ENCODE measurements at regions not wholly inside any gene's neighbourhood (a gene's known extent, or its start where the extent isn't known, plus 50 kb on each side); places are given as distances from the start of the nearest gene placed in this dataset.

- ChIA-PET CTCF (ENCODE audit: partially characterized antibody) (interaction anchor here (0.9 to 1.3 kb wide), 2 partner anchors 9 to 68 kb away, joined by 3 to 4 read pairs; no protein-coding TSS in a partner anchor), POLR2A (ENCODE audit: partially characterized antibody) (no interaction called here)
- Histone ChIP-seq H3K36me3 (ENCODE audit: control insufficient read depth in 2 of 4, insufficient read depth in 4 of 4, low read length in 3 of 4) (no peaks in the 10 kb centered on the region), H3K4me3 (ENCODE audit: extremely low read depth in 1 of 4, insufficient read depth in 2 of 4, low read depth in 3 of 4, low read length in 4 of 4) (no peak overlapping the region), H2BK20ac (ENCODE audit: low read length) (no peak overlapping the region), H3K56ac (replicated peaks; ENCODE audit: insufficient read length, low read depth, low read length) (no peak overlapping the region), H2AFZ (ENCODE audit: low read length) (no peak overlapping the region), H3K4me1 (replicated peaks in 1 of 4; ENCODE audit: control insufficient read depth in 3 of 4, insufficient read depth in 4 of 4, low read length in 3 of 4) (peaks cover 0 to 2% (median 1%) of the 10 kb centered on the region in 4 experiments; a peak in 2 of 7 replicates), H3K9ac (replicated peaks in 1 of 4; ENCODE audit: extremely low read depth in 1 of 4, low read depth in 3 of 4, low read length in 3 of 4) (no peak overlapping the region), H2AK5ac (ENCODE audit: low read depth, low read length) (no peak overlapping the region), H3K4me2 (ENCODE audit: insufficient read depth in 1 of 2, low read depth in 2 of 2, low read length in 2 of 2) (no peak overlapping the region), H2BK5ac (ENCODE audit: low read depth, low read length) (no peak overlapping the region), H4K5ac (ENCODE audit: insufficient read length, low read depth, low read length) (no peak overlapping the region), H4K20me1 (replicated peaks in 1 of 2; ENCODE audit: control insufficient read depth in 1 of 2, insufficient read depth in 2 of 2, low read length in 2 of 2) (no peaks in the 10 kb centered on the region), H3K27ac (ENCODE audit: low read depth, low read length) (no peak overlapping the region), H3K14ac (ENCODE audit: insufficient read length) (no peak overlapping the region), H2BK120ac (replicated peaks; ENCODE audit: low read depth, low read length) (no peak overlapping the region), H3K23me2 (ENCODE audit: low read depth, low read length) (no peaks in the 10 kb centered on the region), H3K27me3 (replicated peaks in 1 of 4; ENCODE audit: control insufficient read depth in 3 of 4, extremely low read depth in 1 of 4, insufficient read depth in 3 of 4, low read length in 3 of 4) (no peaks in the 10 kb centered on the region), H3K79me2 (ENCODE audit: control insufficient read depth in 1 of 2, insufficient read depth in 2 of 2, low read length in 2 of 2) (no peaks in the 10 kb centered on the region), H4K8ac (ENCODE audit: extremely low read depth, insufficient read depth, low read length) (no peak overlapping the region), H2BK12ac (ENCODE audit: low read depth, low read length) (no peak overlapping the region), H4K91ac (replicated peaks; ENCODE audit: insufficient read length, low read length) (no peak overlapping the region), H3K18ac (ENCODE audit: extremely low read depth, low read length) (no peak overlapping the region), H2BK15ac (ENCODE audit: low read length) (no peak overlapping the region), H3K9me3 (ENCODE audit: insufficient read depth in 2 of 2, low read depth in 1 of 2, low read length in 1 of 2) (no peaks in the 10 kb centered on the region), H3K4ac (replicated peaks; ENCODE audit: insufficient read length, low read depth, low read length) (no peak overlapping the region), H3K23ac (ENCODE audit: insufficient read length) (no peak overlapping the region), H3K79me1 (ENCODE audit: low read depth, low read length) (no peaks in the 10 kb centered on the region)
- DNase-seq (ENCODE audit: low read depth in 1 of 2, low spot score in 2 of 2) = no peak
- no peak for FAIRE-seq
- WGBS, 2 experiments (ENCODE audit: extremely low coverage in 1 of 2, insufficient coverage in 1 of 2, insufficient read length in 1 of 2, insufficient replicate concordance in 2 of 2, low coverage in 1 of 2, low lambda C conversion rate in 2 of 2, missing lambda C conversion rate in 1 of 2) = 83% methylated on average over 4 of the region's 4 CpGs; no CpG with 5 or more reads in 1 of the 2 experiments
- TF ChIP-seq FOSL1 (IDR thresholded peaks at IDR 0.05; ENCODE audit: insufficient read depth, low read depth, low read length) (no peak), BACH1 (IDR thresholded peaks at IDR 0.05; ENCODE audit: low read length) (no peak), HDAC2 (IDR thresholded peaks at IDR 0.05; ENCODE audit: borderline replicate concordance in 1 of 2, low read depth in 2 of 2, low read length in 2 of 2) (no peak), SAP30 (IDR thresholded peaks at IDR 0.05; ENCODE audit: insufficient read depth, insufficient replicate concordance, low read length) (no peak), EGR1 (IDR thresholded peaks at IDR 0.05; ENCODE audit: borderline replicate concordance, low read depth, low read length) (no peak)
Observed at GRCh38 chr2:6113786-6114185, 421.6 kb downstream of the SOX11 start.

Data from H1 (cell line).